Muscle of arm (tissue), 1 donor: ENCODE measurements at regions not wholly inside any gene's neighbourhood (a gene's known extent, or its start where the extent isn't known, plus 50 kb on each side); places are given as distances from the start of the nearest gene placed in this dataset.
"Not testable (repeated sequence)": the region's sequence is repeated elsewhere in the genome, so short reads cannot be mapped to it uniquely, and the experiment has no call there.

Source experiments
- DNase-seq: peaks from one replicate; pipeline ENCODE4 v3.0.0-alpha.2; 2013

DNA sequence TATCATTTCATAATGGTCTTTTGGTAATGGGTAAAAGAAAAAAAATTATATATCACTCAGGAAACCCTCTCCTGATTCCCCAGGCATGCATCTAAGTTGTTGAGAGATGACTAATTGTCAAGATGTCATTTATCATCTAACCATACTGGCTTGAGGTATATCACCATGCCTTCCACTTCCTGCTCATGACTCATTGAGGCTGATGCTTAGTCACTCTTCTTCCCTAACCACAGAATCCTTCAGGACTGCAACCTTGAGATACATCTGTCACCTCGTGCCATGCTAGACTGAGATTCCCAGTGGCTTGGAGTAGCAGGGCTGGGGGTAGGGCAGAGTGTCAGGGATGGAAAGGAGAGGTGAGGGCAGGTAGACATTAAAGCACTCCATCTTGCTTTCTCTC lies 782.5 kb upstream of the INTU start:
- no peak for DNase-seq

DNA sequence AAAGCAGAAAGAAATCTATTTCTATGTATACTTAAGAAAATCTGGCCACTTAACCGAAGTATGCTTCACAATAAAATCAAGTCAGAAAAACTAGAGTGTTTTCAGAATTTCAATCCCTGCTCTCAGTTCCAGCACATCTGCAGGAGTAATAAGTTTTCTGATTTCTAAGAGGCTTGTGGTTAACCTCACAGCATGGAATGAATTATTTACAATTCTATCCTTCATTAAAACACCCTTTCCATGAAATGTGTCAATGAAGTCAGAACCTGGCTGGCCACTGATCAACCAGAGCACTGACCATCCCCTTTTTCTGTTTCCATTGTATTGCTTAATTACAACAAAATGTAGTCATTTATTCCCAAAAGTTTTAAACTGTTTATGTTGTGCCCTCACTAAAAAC lies 781.4 kb upstream of the INTU start:
- no peak for DNase-seq

DNA sequence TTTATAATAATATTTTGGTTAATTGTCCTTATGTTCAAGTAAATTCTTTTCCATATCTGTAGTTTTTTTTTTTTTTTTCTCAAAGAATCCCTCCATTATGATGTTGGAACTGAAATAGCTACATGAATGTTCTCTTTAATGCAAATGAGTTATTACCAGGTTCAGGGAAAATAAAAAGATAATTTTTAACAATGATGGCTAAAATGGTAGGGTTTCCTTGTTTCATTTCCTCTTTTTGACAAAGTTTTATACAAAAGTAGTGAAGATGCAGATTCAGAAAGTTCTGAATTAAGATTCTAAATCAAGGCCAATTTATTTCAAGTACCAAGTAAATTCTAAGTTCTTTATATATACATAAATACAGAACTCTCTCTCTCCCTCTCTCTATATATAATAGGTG lies 779.0 kb upstream of the INTU start:
- DNase-seq, result no peak

DNA sequence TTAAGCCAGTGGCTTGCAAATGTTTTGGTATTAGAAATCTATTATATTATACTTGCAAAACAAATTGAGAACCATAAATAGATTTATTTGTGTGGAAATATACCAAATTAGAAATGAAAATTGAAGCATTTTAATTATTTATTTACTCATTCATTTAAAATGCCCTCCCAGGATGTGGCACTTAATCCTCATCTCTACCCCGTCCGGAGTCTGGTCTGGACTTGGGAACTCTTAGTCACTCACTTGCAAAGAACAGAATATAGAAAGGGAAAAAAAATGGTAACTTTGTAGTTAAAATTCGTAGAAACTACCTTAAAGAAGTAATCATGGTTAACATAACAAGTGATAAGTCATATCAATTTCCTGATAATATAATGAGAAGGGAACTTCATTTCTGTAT lies 775.9 kb upstream of the INTU start:
- DNase-seq, result no peak

DNA sequence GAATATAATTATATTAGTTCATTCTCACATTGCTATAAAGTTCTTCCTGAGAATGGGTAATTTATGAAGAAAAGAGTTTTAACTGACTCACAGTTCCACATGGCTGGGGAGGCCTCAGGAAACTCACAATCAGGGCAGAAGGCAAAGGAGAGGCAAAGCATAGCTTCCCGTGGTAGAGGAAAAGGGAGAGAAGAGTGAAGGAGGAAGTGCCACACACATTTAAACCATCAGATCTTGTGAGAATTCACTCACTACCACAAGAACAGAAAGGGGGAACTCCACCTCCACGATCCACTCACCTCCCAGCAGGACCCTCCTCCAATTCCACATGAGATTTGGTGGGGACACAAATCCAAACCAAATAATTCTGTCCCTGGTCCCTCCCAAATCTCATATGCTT lies 773.4 kb upstream of the INTU start:
- no peak for DNase-seq

DNA sequence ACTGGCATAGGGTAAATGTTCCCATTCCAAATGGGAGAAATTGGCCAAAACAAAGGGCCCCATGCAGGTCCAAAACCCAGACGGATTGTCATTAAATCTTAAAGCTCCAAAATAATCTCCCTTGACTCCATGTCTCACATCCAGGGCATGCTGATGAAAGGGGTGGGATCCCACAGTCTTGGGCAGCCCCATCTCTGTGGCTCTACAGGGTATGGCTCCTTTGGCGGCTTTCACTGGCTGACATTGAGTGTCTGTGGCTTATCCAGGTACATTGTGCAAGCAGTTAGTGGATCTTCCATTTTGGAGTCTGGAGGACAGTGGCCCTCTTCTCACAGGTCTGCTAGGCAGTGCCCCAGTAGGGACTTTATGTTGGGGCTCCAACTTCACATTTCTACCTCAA lies 772.9 kb upstream of the INTU start:
- DNase-seq, result no peak

DNA sequence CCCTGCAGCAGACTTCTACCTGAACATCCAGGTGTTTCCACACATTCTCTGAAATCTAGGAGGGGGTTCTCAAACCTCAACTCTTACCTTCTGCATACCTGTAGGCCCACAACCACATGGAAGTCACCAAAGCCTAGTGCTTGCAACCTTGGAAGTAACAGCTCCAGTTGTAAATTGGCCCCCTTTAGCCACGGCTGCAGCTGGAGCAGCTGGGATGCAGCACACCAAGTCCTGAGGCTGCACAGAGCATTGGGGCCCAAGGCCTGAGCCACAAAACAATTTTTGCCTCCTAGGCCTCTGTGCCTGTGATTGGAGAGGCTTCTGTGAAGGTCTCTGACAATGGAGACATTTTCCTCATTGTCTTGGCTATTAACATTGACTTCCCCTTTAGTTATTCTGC lies 772.4 kb upstream of the INTU start:
- DNase-seq, result no peak

DNA sequence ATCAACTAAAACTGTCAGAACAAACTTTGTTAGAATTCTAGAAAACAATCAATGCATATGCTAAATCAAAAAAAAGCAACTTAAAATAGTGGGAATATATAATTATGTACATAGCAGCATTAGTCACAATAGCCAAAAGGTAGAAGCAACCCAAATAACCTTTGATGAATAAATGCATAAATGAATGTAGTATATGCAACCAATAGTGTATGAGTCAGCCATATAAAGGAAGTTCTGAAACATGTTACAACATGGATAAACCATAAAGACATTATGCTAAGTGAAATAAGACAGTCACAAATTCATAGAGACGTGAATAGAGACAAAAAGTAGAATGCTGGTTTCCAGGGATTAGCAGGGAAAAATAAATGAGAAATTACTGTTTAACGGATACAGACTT lies 762.8 kb upstream of the INTU start:
- DNase-seq, result no peak

DNA sequence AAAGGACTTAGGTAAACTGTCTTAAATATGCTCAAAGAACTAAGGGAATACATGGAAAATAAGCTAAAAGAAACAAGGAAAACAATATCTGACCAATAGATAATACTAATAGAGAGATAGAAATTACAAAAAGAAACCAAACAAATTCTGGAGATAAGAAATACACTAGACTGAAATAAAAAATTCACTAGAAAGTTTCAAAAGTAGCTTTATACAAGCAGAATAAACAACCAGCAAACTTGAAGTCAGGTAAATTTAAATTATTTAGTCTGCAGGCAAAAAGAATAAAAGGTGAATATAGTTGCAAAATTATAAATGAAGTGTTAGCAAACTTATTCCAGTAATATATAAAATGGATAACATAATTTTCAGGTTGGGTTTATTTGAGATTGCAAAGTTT lies 760.9 kb upstream of the INTU start:
- no peak for DNase-seq

DNA sequence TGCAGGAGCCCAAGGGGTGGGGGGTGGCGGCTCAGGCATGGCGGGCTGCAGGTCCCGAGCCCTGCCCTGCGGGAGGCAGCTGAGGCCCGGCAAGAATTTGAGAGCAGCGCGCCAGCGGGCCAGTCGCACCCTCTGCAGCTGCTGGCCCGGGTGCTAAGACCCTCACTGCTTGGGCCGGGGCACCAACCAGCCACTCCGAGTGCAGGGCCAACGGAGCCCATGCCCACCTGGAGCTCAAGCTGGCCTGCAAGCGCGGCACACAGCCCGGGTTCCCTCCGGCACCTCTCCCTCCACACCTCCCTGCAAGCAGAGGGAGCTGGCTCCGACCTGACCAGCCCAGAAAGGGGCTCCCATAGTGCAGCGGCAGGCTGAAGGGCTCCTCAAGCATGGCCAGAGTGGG lies 758.2 kb upstream of the INTU start:
- DNase-seq, result no peak

DNA sequence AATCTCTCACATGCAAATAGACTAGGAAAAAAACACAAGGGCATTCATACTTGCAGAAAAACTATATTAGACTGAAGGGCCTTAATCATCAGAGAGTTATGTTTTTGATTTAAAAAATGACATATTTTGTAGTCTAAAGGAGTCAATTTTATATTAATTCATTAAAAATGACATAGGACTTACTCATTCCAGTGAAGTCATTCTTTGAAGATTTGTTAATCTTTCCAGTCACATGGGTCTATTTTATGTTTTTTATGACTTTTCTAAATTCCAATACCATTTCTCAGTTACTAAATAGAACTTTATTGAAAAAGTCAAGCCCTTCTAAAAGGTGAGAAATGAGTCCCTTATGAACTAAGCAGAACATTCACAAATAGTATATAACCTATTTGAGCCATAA lies 743.8 kb upstream of the INTU start:
- DNase-seq, result no peak

DNA sequence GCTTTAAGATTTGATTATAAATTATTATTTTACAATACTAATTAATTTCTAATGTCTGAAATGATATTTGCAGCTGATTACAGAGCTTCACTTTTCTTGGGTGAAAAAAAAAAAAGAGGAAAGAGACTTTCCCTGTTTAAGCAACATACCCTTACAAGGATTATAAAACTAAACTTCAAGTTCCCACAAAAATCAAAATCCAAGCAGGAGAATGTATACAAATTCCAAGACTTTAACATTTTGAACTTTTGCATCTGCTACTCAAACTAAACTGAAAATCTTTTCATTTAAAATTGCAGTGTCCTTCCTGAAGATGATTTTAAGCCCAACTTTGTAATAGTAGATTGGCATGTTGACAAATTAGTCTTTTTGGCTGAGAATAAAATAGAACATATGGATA lies 742.4 kb upstream of the INTU start:
- DNase-seq, result no peak

DNA sequence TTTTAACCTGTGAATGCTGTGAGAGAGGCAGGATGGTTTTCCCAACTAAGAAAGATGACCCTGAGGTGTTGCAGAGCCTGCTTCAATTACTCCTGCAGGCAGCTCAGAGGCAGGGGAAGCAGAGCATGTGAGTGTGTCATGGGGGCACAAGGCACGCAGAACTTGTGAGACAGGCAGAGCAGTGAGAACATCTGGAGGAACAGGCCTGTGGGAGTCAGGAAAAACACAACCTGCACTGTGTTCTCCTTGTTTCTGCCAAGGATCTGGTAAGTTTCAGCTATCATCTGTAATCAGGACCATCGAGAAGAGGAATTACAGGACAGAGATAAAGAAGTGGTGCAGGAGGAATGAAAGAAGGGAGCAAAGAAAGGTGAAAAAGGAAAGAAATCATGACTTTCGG lies 741.8 kb upstream of the INTU start:
- no peak for DNase-seq

DNA sequence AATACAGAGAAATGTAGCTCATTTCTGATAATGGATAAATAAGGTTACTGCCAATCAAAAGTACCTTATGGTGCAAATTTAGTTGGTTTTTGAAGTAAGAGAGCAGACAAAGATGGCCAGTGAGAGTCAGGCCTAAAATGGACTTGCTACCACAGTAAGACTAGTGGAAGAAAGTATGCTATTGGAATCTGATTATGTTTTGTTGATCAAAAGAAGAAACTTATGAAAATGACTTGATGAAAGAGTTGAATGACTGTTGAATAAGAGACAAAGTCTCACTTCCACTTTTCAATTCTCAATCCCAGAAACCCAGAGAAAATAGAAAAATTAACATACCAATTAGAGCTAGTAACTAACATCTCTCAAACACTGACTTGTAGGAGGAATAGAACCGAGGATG lies 737.8 kb upstream of the INTU start:
- no peak for DNase-seq

DNA sequence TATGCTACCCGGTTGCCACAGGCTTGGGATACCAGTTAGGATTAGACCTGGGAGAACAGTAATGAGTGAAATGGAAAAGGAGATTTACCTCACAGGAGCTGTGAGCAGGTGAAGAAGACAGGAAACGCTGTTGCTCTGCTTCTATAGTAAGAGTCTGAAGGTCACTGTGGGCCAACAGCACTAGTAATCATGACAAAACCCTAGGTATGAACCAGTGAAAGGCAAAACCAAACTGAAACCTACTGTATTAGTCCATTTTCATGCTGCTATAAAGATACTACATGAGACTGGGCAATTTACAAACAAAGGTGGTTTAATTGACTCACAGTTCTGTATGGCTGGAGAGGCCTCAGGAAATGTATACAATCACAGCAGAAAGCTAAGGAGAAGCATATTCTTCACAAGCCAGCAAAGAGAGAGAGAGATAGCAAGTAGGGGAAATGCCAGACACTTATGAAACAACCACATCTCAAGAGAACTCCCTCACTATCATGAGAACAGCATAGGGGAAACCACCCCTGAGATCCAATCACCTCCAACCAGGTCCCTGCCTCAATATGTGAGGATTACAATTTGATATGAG lies 736.7 kb upstream of the INTU start:
- no peak for DNase-seq

DNA sequence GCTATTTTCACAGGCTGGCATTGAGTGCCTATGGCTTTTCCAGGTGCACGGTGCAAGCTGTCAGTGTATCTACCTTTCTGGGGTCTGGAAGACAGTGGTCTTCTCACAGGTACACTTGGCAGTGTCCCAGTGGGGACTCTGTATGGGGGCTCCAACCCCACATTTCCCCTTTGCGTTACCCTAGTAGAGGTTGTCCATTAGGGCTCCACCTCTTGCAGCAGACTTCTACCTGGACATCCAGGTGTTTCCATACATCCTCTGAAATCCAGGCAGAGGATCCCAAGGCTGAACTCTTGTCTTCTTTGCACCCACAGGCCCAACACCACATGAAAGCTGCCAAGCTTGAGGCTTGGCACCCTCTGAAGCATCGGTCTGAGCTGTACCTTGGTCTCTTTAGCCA lies 735.7 kb upstream of the INTU start:
- DNase-seq, result no peak

DNA sequence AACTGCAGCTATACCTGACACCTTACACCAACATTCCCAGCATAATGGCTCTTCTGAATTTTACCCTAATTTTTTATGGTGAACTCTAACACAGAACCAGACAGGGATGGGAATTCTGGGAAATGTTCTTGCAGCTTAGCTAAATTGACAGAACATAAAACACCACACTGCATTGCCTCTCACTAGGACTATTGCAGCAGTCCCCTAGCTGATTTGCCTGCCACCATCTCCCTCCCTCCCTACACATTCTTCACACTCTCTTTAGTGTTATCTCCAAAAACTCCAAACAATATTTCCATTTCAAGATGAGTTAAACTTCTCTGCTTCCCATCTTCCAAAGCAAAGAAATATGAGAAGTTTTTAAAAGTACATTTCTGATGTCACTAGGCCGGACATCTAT lies 733.9 kb upstream of the INTU start:
- no peak for DNase-seq

DNA sequence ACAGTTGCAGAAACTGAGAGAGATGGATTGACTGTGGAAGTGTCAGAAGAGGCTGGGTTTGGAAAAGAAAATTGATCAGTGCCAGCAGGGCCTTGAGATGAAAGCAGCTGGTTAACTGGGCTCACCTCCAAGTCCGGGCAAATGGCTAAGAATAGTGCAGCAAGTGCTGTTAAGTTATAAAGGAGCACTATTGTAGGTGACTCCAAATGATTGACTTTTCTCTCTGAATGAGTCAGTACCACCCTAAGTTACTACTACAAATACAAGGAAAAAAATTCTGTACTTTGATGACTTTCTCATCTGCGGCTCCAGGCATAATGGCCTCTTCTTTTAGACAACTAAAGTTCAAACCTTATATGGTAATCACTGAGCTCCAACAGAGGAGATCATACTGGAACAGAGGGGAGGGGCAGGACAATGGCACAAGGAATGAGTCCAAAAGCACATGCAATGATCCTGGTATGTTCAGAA lies 733.4 kb upstream of the INTU start:
- DNase-seq, result peak; percentile 35

DNA sequence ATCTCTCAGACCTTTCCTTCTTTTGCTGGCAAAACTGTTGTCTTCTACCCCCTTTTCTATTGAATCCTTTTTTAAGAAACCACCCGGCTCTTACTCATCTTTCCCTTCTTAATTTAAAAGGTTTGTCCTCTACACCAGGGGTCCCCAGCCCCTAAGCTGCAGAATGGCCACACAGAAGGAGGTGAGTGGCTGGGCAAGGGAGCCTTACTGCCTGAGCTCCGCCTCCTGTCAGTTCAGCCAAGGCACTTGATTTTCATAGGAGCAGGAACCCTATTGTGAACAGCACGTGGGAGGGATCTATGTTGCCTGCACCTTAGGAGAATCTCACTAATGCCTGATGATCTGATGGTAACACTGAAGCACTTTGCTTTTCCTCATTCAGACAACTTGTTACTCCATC lies 726.3 kb upstream of the INTU start:
- DNase-seq, result no peak

DNA sequence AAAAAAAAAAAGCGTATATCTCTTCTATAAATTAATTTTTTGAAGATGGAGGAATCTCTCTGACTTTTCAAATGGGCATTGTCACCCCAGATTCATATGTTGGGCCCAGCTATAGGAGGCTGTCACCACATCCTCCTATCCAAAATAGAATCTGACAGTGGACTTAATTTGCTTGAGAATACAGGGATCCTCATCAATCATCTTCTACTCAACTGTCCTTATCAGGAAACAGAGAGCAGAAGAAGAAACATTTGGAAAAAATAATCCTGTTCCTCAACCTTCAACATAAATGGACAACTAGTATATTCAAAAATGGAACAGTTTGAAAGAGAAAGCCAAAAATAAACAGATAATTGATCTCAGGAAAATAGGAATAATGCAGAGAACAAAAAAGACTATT lies 725.4 kb upstream of the INTU start:
- no peak for DNase-seq

DNA sequence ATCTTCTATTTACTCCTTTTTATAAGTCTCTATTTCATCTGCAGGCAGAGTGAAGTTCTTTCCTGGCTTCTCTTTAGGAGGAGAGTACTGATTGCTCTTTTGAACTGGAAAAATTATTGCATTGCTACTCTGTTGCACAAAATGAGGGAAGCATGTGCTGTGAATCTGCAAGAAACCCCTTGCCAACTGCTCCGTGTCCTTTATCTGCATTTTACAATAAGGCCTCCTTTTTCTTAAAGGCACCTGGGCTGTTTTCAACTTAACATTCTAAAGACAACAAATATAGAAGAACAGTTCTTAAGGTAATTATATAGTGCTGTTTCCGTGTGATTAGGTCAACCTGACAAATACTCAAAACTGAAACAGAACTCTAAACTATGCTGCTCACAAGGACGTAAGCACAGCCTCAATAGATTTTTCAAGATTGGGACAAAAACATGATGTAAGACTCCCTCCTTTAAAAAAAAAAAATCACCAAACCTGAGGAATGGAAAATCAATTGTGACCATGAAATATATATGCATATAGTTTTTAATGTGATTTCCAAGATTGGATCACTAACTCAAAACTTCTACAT lies 716.6 kb upstream of the INTU start:
- DNase-seq, result peak; percentile 77

DNA sequence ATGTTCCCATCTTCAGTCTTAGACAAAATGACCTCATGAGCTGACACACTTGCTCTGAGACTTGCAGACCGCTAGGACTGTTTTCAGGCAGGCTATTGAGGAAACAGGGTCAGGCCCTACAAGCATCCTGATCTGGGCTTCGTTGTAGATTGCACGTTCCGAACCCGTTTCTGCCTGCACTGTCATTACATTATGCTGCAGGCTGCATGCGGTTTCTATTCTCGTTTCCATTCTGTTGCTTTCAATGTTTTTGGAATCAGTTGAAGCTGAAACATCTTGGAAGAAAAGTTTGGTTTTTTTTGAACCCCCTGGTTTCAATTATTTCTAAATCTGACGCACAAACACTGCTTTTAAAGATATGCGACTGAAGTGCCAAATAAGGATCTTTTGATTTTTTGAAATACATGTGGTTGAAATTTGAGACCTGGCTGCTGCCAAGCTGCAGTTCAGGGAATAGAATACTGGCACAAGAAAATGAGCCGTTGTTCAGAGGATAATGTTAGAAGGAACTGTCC lies 716.1 kb upstream of the INTU start:
- peak; percentile 86 for DNase-seq

DNA sequence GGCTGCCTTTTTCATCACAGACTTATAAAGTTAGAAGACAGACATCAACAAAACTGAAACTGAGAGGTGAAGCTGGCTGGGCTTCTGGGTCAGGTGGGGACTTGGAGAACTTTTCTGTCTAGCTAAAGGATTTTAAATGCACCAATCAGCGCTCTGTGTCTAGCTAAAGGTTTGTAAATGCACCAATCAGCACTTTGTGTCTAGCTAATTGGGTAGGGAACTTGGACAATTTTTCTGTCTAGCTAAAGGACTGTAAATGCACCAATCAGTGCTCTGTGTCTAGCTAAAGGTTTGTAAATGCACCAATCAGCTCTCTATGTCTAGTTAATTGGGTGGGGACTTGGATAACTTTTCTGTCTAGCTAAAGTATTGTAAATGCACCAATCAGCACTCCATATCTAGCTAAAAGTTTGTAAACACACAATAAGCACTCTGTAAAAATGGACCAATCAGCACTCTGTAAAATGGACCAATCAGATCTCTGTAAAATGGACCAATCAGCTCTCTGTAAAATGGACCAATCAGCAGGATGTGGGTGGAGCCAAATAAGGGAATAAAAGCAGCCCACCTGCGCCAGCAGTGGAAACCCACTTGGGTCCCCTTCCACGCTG lies 710.3 kb upstream of the INTU start:
- DNase-seq, result not testable (repeated sequence)

DNA sequence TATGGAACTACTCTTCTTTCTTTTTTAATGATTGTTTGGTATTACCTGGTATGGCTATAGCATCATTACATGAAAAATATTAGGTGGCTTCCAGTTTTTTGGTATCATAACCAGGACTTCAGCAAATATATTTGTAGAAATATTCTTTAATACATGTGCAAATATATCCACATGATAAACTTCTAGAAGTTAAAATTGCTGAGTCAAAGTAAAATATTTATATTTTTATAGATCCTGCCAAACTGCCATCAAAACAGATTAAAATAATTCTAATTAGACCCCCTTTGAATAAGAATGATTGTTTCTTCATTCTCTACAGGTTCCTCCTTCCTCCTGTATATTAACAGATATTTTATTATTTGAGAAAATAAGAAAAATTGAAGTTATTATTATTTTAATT lies 708.5 kb upstream of the INTU start:
- no peak for DNase-seq
